ENCODE measurements at regions not wholly inside any gene's neighbourhood (a gene's known extent, or its start where the extent isn't known, plus 50 kb on each side); places are given as distances from the start of the nearest gene placed in this dataset.

GRCh38 chr6:149223904-149224351, 93.6 kb upstream of the TAB2 start:
- ChIA-PET POLR2A (no interaction called here), CTCF (interaction anchor here (1.1 to 2.0 kb wide), 4 partner anchors 14 to 58 kb away, joined by 3 to 5 read pairs (median 4); no protein-coding TSS in a partner anchor)
- Histone ChIP-seq H3K4me1 (ENCODE audit: control extremely low read depth in 1 of 4, control insufficient read depth in 4 of 4, insufficient read depth in 4 of 4, low read length in 3 of 4) (peaks cover 0 to 8% (median 0%) of the 10 kb centered on the region in 4 experiments), H3K9me3 (ENCODE audit: control extremely low read depth in 1 of 5, control insufficient read depth in 4 of 5, insufficient read depth in 2 of 5, low read depth in 1 of 5, low read length in 4 of 5) (no peaks in the 10 kb centered on the region), H3K4me3 (ENCODE audit: control insufficient read depth in 1 of 7, extremely low read depth in 1 of 7, insufficient read depth in 4 of 7, low read depth in 2 of 7, low read length in 6 of 7) (no peak overlapping the region), H3K27me3 (replicated peaks in 2 of 5; ENCODE audit: control insufficient read depth in 4 of 5, insufficient read depth in 5 of 5, low read length in 4 of 5) (no peaks in the 10 kb centered on the region), H3K36me3 (ENCODE audit: control insufficient read depth in 4 of 4, insufficient read depth in 4 of 4, low read length in 3 of 4) (no peaks in the 10 kb centered on the region), H3K27ac (ENCODE audit: insufficient read depth in 1 of 2, low read depth in 1 of 2, low read length in 2 of 2, poor library complexity in 1 of 2, severe bottlenecking in 2 of 2) (no peak overlapping the region)
- DNase-seq = no peak
- no CpG with 5 or more reads among the region's 2 CpGs for WGBS (ENCODE audit: insufficient coverage)

GRCh38 chr6:149224399-149224798, 93.1 kb upstream of the TAB2 start:
- H3K4me1 ChIP-seq (ENCODE audit: control extremely low read depth in 1 of 4, control insufficient read depth in 4 of 4, insufficient read depth in 4 of 4, low read length in 3 of 4) = peaks cover 0 to 8% (median 0%) of the 10 kb centered on the region in 4 experiments
- no peaks in the 10 kb centered on the region for H3K9me3 ChIP-seq (ENCODE audit: control extremely low read depth in 1 of 5, control insufficient read depth in 4 of 5, insufficient read depth in 2 of 5, low read depth in 1 of 5, low read length in 4 of 5)
- ChIA-PET POLR2A (no interaction called here), CTCF (no interaction called here)
- H3K36me3 ChIP-seq (ENCODE audit: control insufficient read depth in 4 of 4, insufficient read depth in 4 of 4, low read length in 3 of 4) = no peaks in the 10 kb centered on the region
- no peak for DNase-seq
- 100% methylated on average over 3 of the region's 6 CpGs for WGBS (ENCODE audit: insufficient coverage)
- H3K27me3 ChIP-seq (replicated peaks in 2 of 5; ENCODE audit: control insufficient read depth in 4 of 5, insufficient read depth in 5 of 5, low read length in 4 of 5) = no peaks in the 10 kb centered on the region
- no peak overlapping the region for H3K4me3 ChIP-seq (ENCODE audit: control insufficient read depth in 1 of 7, extremely low read depth in 1 of 7, insufficient read depth in 4 of 7, low read depth in 2 of 7, low read length in 6 of 7)
- H3K27ac ChIP-seq (ENCODE audit: insufficient read depth in 1 of 2, low read depth in 1 of 2, low read length in 2 of 2, poor library complexity in 1 of 2, severe bottlenecking in 2 of 2) = no peak overlapping the region

GRCh38 chr6:149225370-149225769, 92.1 kb upstream of the TAB2 start:
- H3K27me3 ChIP-seq (replicated peaks in 2 of 5; ENCODE audit: control insufficient read depth in 4 of 5, insufficient read depth in 5 of 5, low read length in 4 of 5) = no peaks in the 10 kb centered on the region
- H3K27ac ChIP-seq (ENCODE audit: insufficient read depth in 1 of 2, low read depth in 1 of 2, low read length in 2 of 2, poor library complexity in 1 of 2, severe bottlenecking in 2 of 2) = no peak overlapping the region
- no peak overlapping the region for H3K4me3 ChIP-seq (ENCODE audit: control insufficient read depth in 1 of 7, extremely low read depth in 1 of 7, insufficient read depth in 4 of 7, low read depth in 2 of 7, low read length in 6 of 7)
- H3K4me1 ChIP-seq (ENCODE audit: control extremely low read depth in 1 of 4, control insufficient read depth in 4 of 4, insufficient read depth in 4 of 4, low read length in 3 of 4) = peaks cover 0 to 9% (median under 1%) of the 10 kb centered on the region in 4 experiments
- ChIA-PET CTCF (no interaction called here), POLR2A (no interaction called here)
- WGBS (ENCODE audit: insufficient coverage) = no CpG with 5 or more reads among the region's 3 CpGs
- no peaks in the 10 kb centered on the region for H3K9me3 ChIP-seq (ENCODE audit: control extremely low read depth in 1 of 5, control insufficient read depth in 4 of 5, insufficient read depth in 2 of 5, low read depth in 1 of 5, low read length in 4 of 5)
- no peaks in the 10 kb centered on the region for H3K36me3 ChIP-seq (ENCODE audit: control insufficient read depth in 4 of 4, insufficient read depth in 4 of 4, low read length in 3 of 4)
- DNase-seq = no peak

- H3K9me3 ChIP-seq (ENCODE audit: control extremely low read depth in 1 of 5, control insufficient read depth in 4 of 5, insufficient read depth in 2 of 5, low read depth in 1 of 5, low read length in 4 of 5) = no peaks in the 10 kb centered on the region
- H3K4me3 ChIP-seq (ENCODE audit: control insufficient read depth in 1 of 7, extremely low read depth in 1 of 7, insufficient read depth in 4 of 7, low read depth in 2 of 7, low read length in 6 of 7) = no peak overlapping the region
- H3K4me1 ChIP-seq (ENCODE audit: control extremely low read depth in 1 of 4, control insufficient read depth in 4 of 4, insufficient read depth in 4 of 4, low read length in 3 of 4) = peaks cover 3 to 15% (median 5%) of the 10 kb centered on the region in 4 experiments
- no peak overlapping the region for H3K27ac ChIP-seq (ENCODE audit: insufficient read depth in 1 of 2, low read depth in 1 of 2, low read length in 2 of 2, poor library complexity in 1 of 2, severe bottlenecking in 2 of 2)
- no peak for DNase-seq
- POLR2A ChIA-PET = no interaction called here
- H3K36me3 ChIP-seq (ENCODE audit: control insufficient read depth in 4 of 4, insufficient read depth in 4 of 4, low read length in 3 of 4) = no peaks in the 10 kb centered on the region
- 100% methylated on average over 7 of the region's 10 CpGs for WGBS (ENCODE audit: insufficient coverage)
- CTCF ChIA-PET = no interaction called here
- H3K27me3 ChIP-seq (replicated peaks in 2 of 5; ENCODE audit: control insufficient read depth in 4 of 5, insufficient read depth in 5 of 5, low read length in 4 of 5) = no peaks in the 10 kb centered on the region
Measured at GRCh38 chr6:149225946-149226345, 91.6 kb upstream of the TAB2 start.

GRCh38 chr6:149227796-149228195, 89.7 kb upstream of the TAB2 start:
- POLR2A ChIA-PET = no interaction called here
- CTCF ChIA-PET = no interaction called here
- H3K4me3 ChIP-seq (ENCODE audit: control insufficient read depth in 1 of 7, extremely low read depth in 1 of 7, insufficient read depth in 4 of 7, low read depth in 2 of 7, low read length in 6 of 7) = no peak overlapping the region
- no peaks in the 10 kb centered on the region for H3K36me3 ChIP-seq (ENCODE audit: control insufficient read depth in 4 of 4, insufficient read depth in 4 of 4, low read length in 3 of 4)
- H3K9me3 ChIP-seq (ENCODE audit: control extremely low read depth in 1 of 5, control insufficient read depth in 4 of 5, insufficient read depth in 2 of 5, low read depth in 1 of 5, low read length in 4 of 5) = no peaks in the 10 kb centered on the region
- WGBS (ENCODE audit: insufficient coverage) = 90% methylated on average over 2 of the region's 5 CpGs
- H3K27me3 ChIP-seq (replicated peaks in 2 of 5; ENCODE audit: control insufficient read depth in 4 of 5, insufficient read depth in 5 of 5, low read length in 4 of 5) = no peaks in the 10 kb centered on the region
- no peak for DNase-seq
- no peak overlapping the region for H3K27ac ChIP-seq (ENCODE audit: insufficient read depth in 1 of 2, low read depth in 1 of 2, low read length in 2 of 2, poor library complexity in 1 of 2, severe bottlenecking in 2 of 2)
- H3K4me1 ChIP-seq (ENCODE audit: control extremely low read depth in 1 of 4, control insufficient read depth in 4 of 4, insufficient read depth in 4 of 4, low read length in 3 of 4) = peaks cover 5 to 30% (median 13%) of the 10 kb centered on the region in 4 experiments

- ChIA-PET POLR2A (no interaction called here), CTCF (interaction anchor here (1.0 kb wide), 1 partner anchor 19 kb away, joined by 3 read pairs; no protein-coding TSS in a partner anchor)
- peaks cover 5 to 35% (median 18%) of the 10 kb centered on the region in 4 experiments for H3K4me1 ChIP-seq (ENCODE audit: control extremely low read depth in 1 of 4, control insufficient read depth in 4 of 4, insufficient read depth in 4 of 4, low read length in 3 of 4)
- H3K4me3 ChIP-seq (ENCODE audit: control insufficient read depth in 1 of 7, extremely low read depth in 1 of 7, insufficient read depth in 4 of 7, low read depth in 2 of 7, low read length in 6 of 7) = no peak overlapping the region
- no peaks in the 10 kb centered on the region for H3K27me3 ChIP-seq (replicated peaks in 2 of 5; ENCODE audit: control insufficient read depth in 4 of 5, insufficient read depth in 5 of 5, low read length in 4 of 5)
- WGBS (ENCODE audit: insufficient coverage) = 93% methylated on average over 10 of the region's 12 CpGs
- DNase-seq = no peak
- H3K36me3 ChIP-seq (ENCODE audit: control insufficient read depth in 4 of 4, insufficient read depth in 4 of 4, low read length in 3 of 4) = no peaks in the 10 kb centered on the region
- H3K9me3 ChIP-seq (ENCODE audit: control extremely low read depth in 1 of 5, control insufficient read depth in 4 of 5, insufficient read depth in 2 of 5, low read depth in 1 of 5, low read length in 4 of 5) = no peaks in the 10 kb centered on the region
- H3K27ac ChIP-seq (ENCODE audit: insufficient read depth in 1 of 2, low read depth in 1 of 2, low read length in 2 of 2, poor library complexity in 1 of 2, severe bottlenecking in 2 of 2) = no peak overlapping the region
Measured at GRCh38 chr6:149228311-149228955, 89.1 kb upstream of the TAB2 start.

- ChIA-PET POLR2A (no interaction called here), CTCF (interaction anchor here (1.0 kb wide), 1 partner anchor 18 kb away, joined by 3 read pairs; no protein-coding TSS in a partner anchor)
- Histone ChIP-seq H3K4me1 (ENCODE audit: control extremely low read depth in 1 of 4, control insufficient read depth in 4 of 4, insufficient read depth in 4 of 4, low read length in 3 of 4) (peaks cover 5 to 35% (median 25%) of the 10 kb centered on the region in 4 experiments), H3K4me3 (ENCODE audit: control insufficient read depth in 1 of 7, extremely low read depth in 1 of 7, insufficient read depth in 4 of 7, low read depth in 2 of 7, low read length in 6 of 7) (no peak overlapping the region), H3K9me3 (ENCODE audit: control extremely low read depth in 1 of 5, control insufficient read depth in 4 of 5, insufficient read depth in 2 of 5, low read depth in 1 of 5, low read length in 4 of 5) (no peaks in the 10 kb centered on the region), H3K36me3 (ENCODE audit: control insufficient read depth in 4 of 4, insufficient read depth in 4 of 4, low read length in 3 of 4) (no peaks in the 10 kb centered on the region), H3K27ac (ENCODE audit: insufficient read depth in 1 of 2, low read depth in 1 of 2, low read length in 2 of 2, poor library complexity in 1 of 2, severe bottlenecking in 2 of 2) (no peak overlapping the region), H3K27me3 (replicated peaks in 2 of 5; ENCODE audit: control insufficient read depth in 4 of 5, insufficient read depth in 5 of 5, low read length in 4 of 5) (no peaks in the 10 kb centered on the region)
- no peak for DNase-seq
- WGBS (ENCODE audit: insufficient coverage) = 96% methylated on average over 3 of the region's 6 CpGs
Measured at GRCh38 chr6:149229096-149229495, 88.4 kb upstream of the TAB2 start.

Data from common myeloid progenitor, CD34-positive (primary cell).